HepG2 (cell line): ENCODE measurements at regions not wholly inside any gene's neighbourhood (a gene's known extent, or its start where the extent isn't known, plus 50 kb on each side); places are given as distances from the start of the nearest gene placed in this dataset.

Experiments
- ATAC-seq: fragments of 200-7000 bp; cut with Tn5 transposase; 3 replicates; pipeline ENCODE4 v1.9.1; 2020; ENCODE audit warnings: mild to moderate bottlenecking, moderate library complexity
- BruUV-seq: library from RNA; stranded (reverse); fragments of 400-500 nt; replicated peaks from 2 replicates; lab custom pipeline; 2021; lab: Mats Ljungman, UMichigan
- CTCF ChIA-PET: fragments of 300-600 bp; formaldehyde crosslinking; extraction: SDS; loops from one replicate; lab custom pipeline; 2021; ENCODE audit warnings: low total read pairs, inconsistent platforms, low intra/inter-chr PET ratio; lab: Yijun Ruan, JAX
- POLR2A ChIA-PET: fragments of 350-600 bp; sonication (Branson Sonifier 250); formaldehyde crosslinking; loops from one replicate; lab custom pipeline; 2020; ENCODE audit warnings: antibody characterized with exemption, inconsistent platforms; lab: Yijun Ruan, JAX
- DNase-seq: peaks from one replicate; pipeline ENCODE4 v3.0.0-alpha.2; 2015; ENCODE audit warnings: low spot score
- FAIRE-seq: peaks from 3 replicates; lab custom pipeline; 2011; peaks lifted over from hg19 to GRCh38; lab: Jason Lieb, UNC
- H2AFZ ChIP-seq: one replicate; pipeline ENCODE4 v1.6.1; 2011; ENCODE audit warnings: low read length, inconsistent platforms
- H3K27ac ChIP-seq: fragments of 300-600 bp; 3 replicates; pipeline ENCODE4 v1.8.0; 2011; ENCODE audit warnings: mixed run types, mild to moderate bottlenecking, mixed read lengths, low read length, inconsistent platforms; ENCODE audit not compliant: insufficient read depth; ENCODE audit errors: extremely low read length
- H3K27me3 ChIP-seq, 2 experiments: fragments of 200-600 bp in 1 of 2; 2 replicates in 1 of 2; 3 replicates in 1 of 2; pipeline versions ENCODE4 v1.6.0 to v1.8.0; 2011; ENCODE audit warnings: low read length in 2 of 2, mild to moderate bottlenecking in 2 of 2, moderate library complexity in 2 of 2, inconsistent platforms in 1 of 2; ENCODE audit not compliant: insufficient read depth in 2 of 2, control insufficient read depth in 1 of 2
- H3K36me3 ChIP-seq, 2 experiments: fragments of 200-600 bp in 1 of 2; replicated peaks in 1 of 2; 2 replicates in 1 of 2; 3 replicates in 1 of 2; pipeline versions ENCODE4 v1.5.1 to v1.8.0; 2011; ENCODE audit warnings: low read length in 2 of 2, inconsistent platforms in 1 of 2; ENCODE audit not compliant: insufficient read depth in 2 of 2, control insufficient read depth in 1 of 2
- H3K4me1 ChIP-seq: 2 replicates; pipeline ENCODE4 v1.5.1; 2012; ENCODE audit warnings: low read length, inconsistent platforms; ENCODE audit not compliant: insufficient read depth
- H3K4me2 ChIP-seq: 2 replicates; pipeline ENCODE4 v1.6.0; 2011; ENCODE audit warnings: low read depth, low read length, inconsistent platforms
- H3K4me3 ChIP-seq, 3 experiments: fragments of 200-600 bp in 1 of 3; sonication (generic), shearing (Covaris generic) in 1 of 3; replicated peaks in 1 of 3; 2 replicates each; pipeline ENCODE4 v1.5.1; 2011 to 2016; ENCODE audit warnings: low read length in 3 of 3, inconsistent platforms in 2 of 3, low read depth in 2 of 3, mild to moderate bottlenecking in 2 of 3, control low read depth in 1 of 3, mixed read lengths in 1 of 3; ENCODE audit not compliant: insufficient read depth in 1 of 3
- H3K79me2 ChIP-seq: one replicate; pipeline ENCODE4 v1.6.1; 2011; ENCODE audit warnings: low read length, inconsistent platforms; ENCODE audit not compliant: insufficient read depth
- H3K9ac ChIP-seq: 2 replicates; pipeline ENCODE4 v1.6.0; 2011; ENCODE audit warnings: mild to moderate bottlenecking, low read depth, low read length, inconsistent platforms; ENCODE audit not compliant: insufficient read depth
- H3K9me3 ChIP-seq: 2 replicates; pipeline ENCODE4 v1.5.1; 2012; ENCODE audit warnings: mild to moderate bottlenecking, low read length
- H4K20me1 ChIP-seq: 2 replicates; pipeline ENCODE4 v1.6.0; 2011; ENCODE audit warnings: inconsistent platforms, mild to moderate bottlenecking, low read length, moderate library complexity; ENCODE audit not compliant: insufficient read depth
- ATF3 ChIP-seq: sonication (generic); formaldehyde crosslinking; IDR thresholded peaks from 2 replicates; pipeline ENCODE4 v1.4.0; 2020; ENCODE audit warnings: missing genetic modification reagents
- CREBL2 ChIP-seq: sonication (generic); formaldehyde crosslinking; IDR thresholded peaks from 2 replicates; pipeline ENCODE4 v1.8.1; 2023; ENCODE audit warnings: missing genetic modification reagents, mild to moderate bottlenecking, borderline replicate concordance
- CSRNP2 ChIP-seq: sonication (generic); formaldehyde crosslinking; conservative IDR thresholded peaks from 2 replicates; pipeline ENCODE4 v1.8.0; 2022; ENCODE audit warnings: low read depth, missing genetic modification reagents
- FOXC1 ChIP-seq: sonication (generic); formaldehyde crosslinking; IDR thresholded peaks from 2 replicates; pipeline ENCODE4 v1.8.0; 2022; ENCODE audit warnings: mild to moderate bottlenecking, missing genetic modification reagents, borderline replicate concordance
- FOXJ3 ChIP-seq: sonication (generic); formaldehyde crosslinking; IDR thresholded peaks from 2 replicates; pipeline ENCODE4 v1.4.0; 2020; ENCODE audit warnings: missing genetic modification reagents, mild to moderate bottlenecking, borderline replicate concordance
- HNF4A ChIP-seq: sonication (generic); formaldehyde crosslinking; IDR thresholded peaks from 2 replicates; pipeline ENCODE4 v1.4.0; 2020; ENCODE audit warnings: missing genetic modification reagents
- MYNN ChIP-seq: sonication (generic); formaldehyde crosslinking; IDR thresholded peaks from 2 replicates; pipeline ENCODE4 v1.4.0; 2020; ENCODE audit warnings: mild to moderate bottlenecking, low read depth, missing genetic modification reagents
- PBX2 ChIP-seq: IDR thresholded peaks from 2 replicates; pipeline ENCODE4 v1.6.1; 2016; ENCODE audit warnings: control low read depth
- SAP130 ChIP-seq: IDR thresholded peaks from 2 replicates; pipeline ENCODE4 v1.6.1; 2016; ENCODE audit warnings: low read depth
- SP2 ChIP-seq: sonication (generic); formaldehyde crosslinking; IDR thresholded peaks from 2 replicates; pipeline ENCODE4 v1.5.1; 2020; ENCODE audit warnings: mild to moderate bottlenecking, missing genetic modification reagents
- TGIF2 ChIP-seq: IDR thresholded peaks from 2 replicates; pipeline ENCODE4 v1.6.1; 2016; ENCODE audit warnings: control low read depth, missing compliant biosample characterization
- ZNF101 ChIP-seq: sonication (generic); formaldehyde crosslinking; IDR thresholded peaks from 2 replicates; pipeline ENCODE4 v1.4.0; 2020; ENCODE audit warnings: mild to moderate bottlenecking, low read depth, missing genetic modification reagents, borderline replicate concordance
- ZNF570 ChIP-seq: sonication (generic); formaldehyde crosslinking; IDR thresholded peaks from 2 replicates; pipeline ENCODE4 v1.4.0; 2020; ENCODE audit warnings: mild to moderate bottlenecking, missing genetic modification reagents, borderline replicate concordance
- ZUFSP ChIP-seq: sonication (generic); formaldehyde crosslinking; IDR thresholded peaks from 2 replicates; pipeline ENCODE4 v1.9.0; 2021; ENCODE audit warnings: missing genetic modification reagents, mild to moderate bottlenecking, borderline replicate concordance
- WGBS: methylation state at CpG from one replicate; pipeline ENCODE4 v1.1.6; 2017; ENCODE audit warnings: low lambda C conversion rate; 5-methylcytosine and 5-hydroxymethylcytosine counted together
- in situ Hi-C: cut with HindIII; loops from 2 replicates; pipeline ENCODE4 v1.10.0; 2017; ENCODE audit warnings: low pct_unique_long_range_greater_than_20kb; ENCODE audit not compliant: extremely low pct_ligation_motif_present
- intact Hi-C: fragments of 100-400 bp; cut with micrococcal nuclease; formaldehyde crosslinking; loops from one replicate; pipeline ENCODE4 v1.10.0; 2022; ENCODE audit not compliant: unreplicated experiment

GRCh38 chr11:71147331-71147730, 105.0 kb downstream of the SHANK2 start:
- H3K27me3 ChIP-seq = no peaks in the 10 kb centered on the region
- H3K4me1 ChIP-seq = peaks cover 14% of the 10 kb centered on the region
- no TSS peak for BruUV-seq
- H3K79me2 ChIP-seq = peaks cover 8% of the 10 kb centered on the region
- CTCF ChIA-PET = no interaction called here
- no peak overlapping the region for H3K9ac ChIP-seq
- H3K4me3 ChIP-seq = no peak overlapping the region
- H4K20me1 ChIP-seq = no peaks in the 10 kb centered on the region; the same call in 1 of the 2 replicates
- DNase-seq (no peak), ATAC-seq (no peak), FAIRE-seq (no peak)
- peaks cover 16 to 53% of the 10 kb centered on the region in 2 experiments; a peak in 4 of 5 replicates for H3K36me3 ChIP-seq
- H3K9me3 ChIP-seq = no peaks in the 10 kb centered on the region
- 97% methylated on average over 13 of the region's 14 CpGs for WGBS
- in situ Hi-C loops = no loop called here
- H3K4me2 ChIP-seq = no peak overlapping the region
- POLR2A ChIA-PET = no interaction called here
- TF ChIP-seq ZNF101 = no peak
- no peak for TF ChIP-seq CSRNP2 (CRISPR knock-in tag)
- TF ChIP-seq MYNN (CRISPR knock-in tag) = no peak
- TF ChIP-seq ATF3 (CRISPR knock-in tag) = no peak
- TF ChIP-seq ZUFSP (CRISPR knock-in tag) = no peak
- no peak for TF ChIP-seq SAP130 (CRISPR knock-in tag)
- no peak for TF ChIP-seq FOXC1
- TF ChIP-seq HNF4A (CRISPR knock-in tag) = no peak
- no peak for TF ChIP-seq SP2 (CRISPR knock-in tag)
- TF ChIP-seq ZNF570 (CRISPR knock-in tag) = no peak
- TF ChIP-seq CREBL2 = no peak
- no peak for TF ChIP-seq PBX2 (CRISPR knock-in tag)
- TF ChIP-seq TGIF2 (CRISPR knock-in tag) = no peak
- no peak for TF ChIP-seq FOXJ3
- intact Hi-C loops = no loop called here
- no peak overlapping the region for H3K27ac ChIP-seq
- no peak overlapping the region for H2AFZ ChIP-seq
